HG03280 (cell line): ENCODE measurements at regions not wholly inside any gene's neighbourhood (a gene's known extent, or its start where the extent isn't known, plus 50 kb on each side); places are given as distances from the start of the nearest gene placed in this dataset.
"Not testable (repeated sequence)": the region's sequence is repeated elsewhere in the genome, so short reads cannot be mapped to it uniquely, and the experiment has no call there.

Experiments
- ATAC-seq: cut with Tn5 transposase; IDR thresholded peaks from one replicate; pipeline ENCODE4 v1.9.1; 2021; ENCODE audit warnings: mild to moderate bottlenecking, moderate library complexity; ENCODE audit not compliant: unreplicated experiment

GRCh38 chrX:102784550-102784949, 64.0 kb downstream of the GPRASP3 start:
- ATAC-seq = no peak

- no peak for ATAC-seq
Observed at GRCh38 chrX:102787283-102787682, 66.7 kb downstream of the GPRASP3 start.

DNA sequence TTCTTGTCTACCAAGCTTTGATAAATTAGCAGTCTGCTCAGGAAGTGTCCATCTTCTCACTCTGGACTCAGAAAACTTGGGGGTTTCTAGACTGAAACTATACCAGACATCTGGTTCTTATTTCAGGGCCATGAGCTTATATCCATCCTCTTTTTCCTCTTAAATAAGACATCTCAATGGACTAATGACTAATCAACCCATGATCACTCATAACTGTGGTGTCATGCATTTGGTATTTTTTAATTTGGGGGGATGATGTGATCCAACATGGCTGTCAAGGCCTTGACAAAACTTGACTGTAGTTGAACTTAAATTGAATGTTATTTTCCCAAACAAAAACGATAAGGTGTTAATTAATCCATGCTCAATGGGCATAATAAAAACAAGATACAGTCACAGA, 87.8 kb downstream of the GPRASP3 start:
- ATAC-seq = no peak

- ATAC-seq = not testable (repeated sequence)
Observed at GRCh38 chrX:102818269-102818668, 97.7 kb downstream of the GPRASP3 start.

DNA sequence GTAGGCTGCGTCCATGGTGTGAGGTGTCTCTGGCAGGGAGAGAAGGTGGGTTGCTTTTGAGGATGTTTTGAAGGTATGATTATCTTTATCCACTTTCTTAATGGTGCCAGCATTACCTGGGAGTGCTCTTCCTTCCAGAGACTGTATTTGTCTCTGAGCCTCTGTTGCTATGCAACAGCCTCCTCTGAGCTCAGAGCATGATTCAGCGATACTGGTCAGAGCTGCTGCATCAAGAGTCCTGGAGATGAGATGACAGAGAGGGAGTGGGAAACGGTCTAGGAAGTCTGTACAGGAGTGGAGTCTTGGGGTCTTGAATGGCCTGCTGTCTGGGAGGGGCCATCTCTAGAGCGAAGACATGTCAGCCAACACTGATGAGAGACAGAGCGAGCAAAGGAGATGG, 104.4 kb upstream of the RAB40AL start:
- no peak for ATAC-seq

GRCh38 chrX:102833136-102833535, 103.9 kb upstream of the RAB40AL start:
- no peak for ATAC-seq

DNA sequence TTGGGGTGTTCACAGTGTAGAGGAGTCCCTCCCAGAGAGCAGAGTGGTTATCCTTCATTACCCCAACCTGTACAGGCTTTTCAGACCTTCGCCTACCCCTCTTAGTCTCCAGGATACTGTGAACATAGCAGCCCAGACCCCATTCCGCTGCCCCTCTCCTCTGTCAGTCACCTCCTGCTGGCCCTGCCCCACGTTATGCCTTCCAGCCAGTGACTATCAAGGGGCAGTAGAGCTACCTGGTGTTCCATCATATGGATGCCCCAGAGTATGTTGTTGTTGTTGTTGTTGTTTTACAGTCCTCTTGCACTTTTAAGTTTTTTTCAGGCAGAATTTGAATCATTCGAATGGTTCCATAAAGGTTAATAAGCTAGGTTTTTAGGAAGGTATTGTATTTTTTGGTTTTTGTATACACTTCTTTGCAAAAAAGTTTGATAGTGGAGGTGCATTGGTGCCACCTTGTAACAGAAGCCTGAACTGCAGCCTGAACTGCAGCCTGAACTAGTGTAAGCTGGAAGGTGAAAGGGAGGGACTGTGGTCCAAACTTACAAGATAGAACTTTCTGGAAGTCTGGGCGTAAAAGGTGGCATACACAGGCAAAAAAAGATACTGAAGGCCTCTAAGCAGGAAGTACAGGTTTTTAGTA, 101.4 kb upstream of the RAB40AL start:
- no peak for ATAC-seq

GRCh38 chrX:102837847-102838246, 99.2 kb upstream of the RAB40AL start:
- ATAC-seq = no peak

DNA sequence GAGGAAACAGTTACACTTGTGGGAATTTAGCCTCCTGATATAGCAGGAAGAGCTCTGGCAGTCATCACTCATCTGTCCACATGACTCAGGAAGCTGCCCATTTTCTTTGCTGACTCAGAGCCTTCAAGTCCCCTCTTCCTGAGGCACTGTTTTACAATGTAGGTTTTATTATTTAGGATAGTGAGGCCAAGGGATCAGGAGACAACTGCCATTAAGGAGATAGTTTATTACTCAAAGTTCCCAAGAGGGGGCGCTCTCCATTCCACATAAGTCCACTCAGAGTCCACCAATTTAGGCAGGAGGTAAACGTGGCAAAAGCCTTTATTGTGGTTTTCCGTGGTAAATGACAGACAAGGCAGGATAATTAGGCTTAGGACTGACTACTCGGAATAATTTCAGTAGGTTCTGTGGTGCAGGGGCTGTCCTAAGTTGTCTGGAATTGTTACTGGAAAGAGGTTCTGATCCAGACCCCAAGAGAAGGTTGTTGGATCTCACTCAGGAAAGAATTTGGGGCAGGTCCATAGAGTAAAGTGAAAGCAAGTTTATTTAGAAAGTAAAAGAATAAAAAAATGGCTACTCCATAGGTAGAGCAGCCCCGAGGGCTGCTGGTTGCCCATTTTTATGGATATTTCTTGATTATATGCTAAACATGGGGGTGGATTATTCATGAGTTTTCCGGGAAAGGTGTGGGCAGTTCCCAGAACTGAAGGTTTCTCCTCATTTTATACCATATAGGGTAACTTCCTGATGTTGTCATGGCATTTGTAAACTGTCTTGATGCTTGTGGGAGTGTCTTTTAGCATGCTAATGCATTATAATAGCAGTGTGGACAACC, 96.0 kb upstream of the RAB40AL start:
- no peak for ATAC-seq

DNA sequence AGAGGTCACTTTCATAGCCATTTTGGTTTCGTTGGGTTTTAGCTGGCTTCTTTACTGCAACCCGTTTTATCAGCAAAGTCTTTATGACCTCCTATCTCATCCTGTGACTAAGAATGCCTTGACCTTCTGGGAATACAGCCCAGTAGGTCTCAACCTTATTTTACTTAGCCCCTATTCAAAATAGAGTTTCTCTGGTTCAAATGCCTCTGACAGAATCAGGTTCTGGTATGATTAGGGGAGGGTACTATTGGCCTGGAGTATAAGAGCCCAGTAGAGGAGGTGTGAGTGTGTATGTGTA, 95.4 kb upstream of the RAB40AL start:
- no peak for ATAC-seq

DNA sequence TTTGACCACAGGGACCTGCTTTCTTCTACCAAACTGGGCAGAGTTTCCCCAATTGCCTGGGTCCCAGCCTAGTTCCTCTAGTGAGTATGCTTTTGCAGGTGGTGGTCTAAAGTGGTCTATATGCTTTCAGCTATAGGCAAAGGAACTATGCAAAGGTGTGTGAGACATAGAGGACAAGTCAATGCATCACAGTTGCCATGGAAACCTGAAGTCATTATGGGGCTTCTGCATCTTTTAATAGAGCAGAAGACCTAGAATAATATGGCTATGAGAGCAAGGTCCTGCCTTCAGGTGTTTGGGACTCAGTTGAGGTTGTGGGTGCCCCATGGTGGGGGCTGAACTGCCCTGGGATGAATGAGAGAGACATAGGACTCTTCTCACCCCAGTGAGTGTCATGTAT, 92.1 kb upstream of the RAB40AL start:
- no peak for ATAC-seq

GRCh38 chrX:102846544-102847236, 90.4 kb upstream of the RAB40AL start:
- ATAC-seq = no peak

DNA sequence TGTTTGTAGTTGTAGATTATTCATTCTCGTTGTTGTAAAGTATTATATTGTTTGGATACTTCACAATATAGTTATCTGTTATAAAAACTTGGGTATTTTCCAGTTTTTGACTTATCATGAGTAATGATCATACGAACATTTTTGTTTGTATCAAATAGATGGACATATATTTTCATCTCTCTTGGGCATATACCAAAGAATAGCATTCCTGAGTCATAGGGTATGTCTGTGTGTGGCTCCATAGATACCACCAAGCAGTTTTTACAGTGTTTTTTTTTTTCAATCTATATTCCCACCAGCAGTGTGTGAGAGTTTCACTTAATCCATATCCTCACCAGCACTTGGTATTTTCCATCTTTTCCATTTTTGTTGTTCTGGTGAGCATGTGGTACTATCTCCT, 89.7 kb upstream of the RAB40AL start:
- ATAC-seq = no peak

- no peak for ATAC-seq
Observed at GRCh38 chrX:102849396-102849795, 87.7 kb upstream of the RAB40AL start.

DNA sequence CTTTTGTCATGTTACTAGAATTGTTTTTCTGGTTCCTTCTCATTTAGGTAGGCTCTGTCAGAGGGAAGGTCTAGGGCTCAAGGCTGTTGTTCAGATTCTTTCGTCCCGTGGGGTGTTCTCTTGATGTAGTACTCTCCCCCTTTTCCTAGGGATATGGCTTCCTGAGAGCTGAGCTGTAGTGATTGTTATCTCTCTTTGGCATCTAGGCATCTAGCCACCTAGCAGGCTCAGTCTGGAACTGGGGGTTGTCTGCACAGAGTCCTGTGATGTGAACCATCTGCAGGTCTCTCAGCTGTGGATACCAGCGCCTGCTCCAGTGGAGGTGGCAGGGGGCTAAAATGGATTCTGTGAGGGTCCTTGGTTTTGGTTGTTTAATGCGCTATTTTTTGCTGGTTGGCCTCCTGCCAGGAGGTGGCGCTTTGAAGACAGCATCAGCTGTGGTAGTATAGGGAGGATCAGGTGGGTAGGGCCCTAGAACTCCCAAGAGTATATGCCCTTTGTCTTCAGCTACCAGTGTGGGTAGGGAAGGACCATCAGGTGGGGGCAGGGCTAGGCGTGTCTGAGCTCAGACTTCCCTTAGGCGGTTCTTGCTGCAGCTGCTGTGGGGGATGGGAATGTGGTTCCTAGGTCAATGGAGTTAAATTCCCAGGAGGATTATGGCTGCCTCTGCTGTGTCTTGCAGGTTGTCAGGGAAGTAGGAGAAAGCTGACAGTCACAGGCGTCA, 78.1 kb upstream of the RAB40AL start:
- ATAC-seq = not testable (repeated sequence)

DNA sequence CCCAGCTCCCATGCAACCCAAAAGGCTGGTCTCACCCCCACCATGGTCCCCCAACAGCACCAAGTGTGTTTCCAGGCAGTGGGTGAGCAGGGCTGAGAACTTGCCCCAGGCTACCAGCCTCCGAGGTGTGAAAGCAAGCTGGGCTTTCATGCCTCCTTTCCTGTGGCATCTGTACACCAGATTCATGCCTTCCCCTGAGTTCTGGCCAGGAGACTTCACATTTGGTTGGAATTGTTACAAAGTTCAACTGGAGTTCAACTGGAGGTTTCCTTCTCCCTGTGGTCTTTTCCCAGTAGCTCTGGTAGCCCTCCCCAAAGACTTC, 77.6 kb upstream of the RAB40AL start:
- ATAC-seq = no peak

- ATAC-seq = no peak
Observed at GRCh38 chrX:102860235-102860634, 76.8 kb upstream of the RAB40AL start.

- ATAC-seq = peak; percentile 98
Observed at GRCh38 chrX:102863735-102864134, 73.3 kb upstream of the RAB40AL start.

DNA sequence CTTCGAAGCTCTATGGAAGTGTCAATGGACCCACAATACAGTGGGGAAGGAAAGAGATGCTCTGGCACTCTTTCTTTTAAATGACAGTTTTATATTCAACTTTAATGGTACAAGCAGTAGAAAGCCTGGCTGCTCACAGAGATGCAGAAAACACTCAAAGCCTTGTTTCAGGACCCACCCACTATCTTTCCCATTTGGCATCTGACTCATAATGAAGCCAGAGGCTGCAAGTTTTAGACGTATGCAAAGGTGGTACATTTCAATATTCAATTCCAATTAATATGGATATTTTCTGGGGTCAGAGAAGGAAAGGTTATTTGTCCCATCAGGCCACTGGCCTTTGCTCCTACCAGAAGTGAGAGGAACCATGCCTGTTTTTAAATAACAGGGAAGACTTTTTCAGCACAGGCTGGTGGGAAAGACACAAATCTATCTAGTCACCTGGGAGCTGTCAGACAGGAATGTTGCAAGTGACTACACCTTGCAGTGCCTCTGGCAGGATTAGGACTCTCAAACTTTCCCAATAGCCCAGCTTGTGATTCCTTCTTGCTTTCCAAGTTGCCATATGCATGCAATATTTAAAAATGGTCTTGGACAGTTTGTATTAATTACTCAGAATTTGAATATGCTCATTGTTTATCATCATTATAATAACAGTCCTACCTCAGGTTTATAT, 70.0 kb upstream of the RAB40AL start:
- ATAC-seq = no peak

DNA sequence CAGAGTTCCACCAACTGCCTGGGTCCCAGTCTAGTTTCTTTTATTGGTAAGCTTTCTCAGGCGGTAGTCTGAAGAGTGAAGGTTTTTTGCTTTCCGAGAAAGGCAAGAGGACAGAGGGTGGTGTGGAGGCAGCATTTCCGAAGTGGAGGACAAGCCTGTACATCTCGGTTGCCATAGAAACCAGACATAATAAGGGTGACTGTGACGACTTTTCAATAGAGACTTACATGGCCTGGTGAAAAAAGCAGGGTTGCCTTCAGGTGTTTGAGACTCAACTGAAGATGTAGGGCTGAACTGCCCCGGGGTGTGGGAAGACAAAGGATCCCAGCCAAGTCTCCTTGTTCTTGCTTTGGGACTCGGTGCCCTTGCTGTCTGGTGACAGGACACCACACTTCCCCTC, 53.6 kb upstream of the RAB40AL start:
- no peak for ATAC-seq
